Chondrocyte (in vitro differentiated cells): ENCODE measurements at regions not wholly inside any gene's neighbourhood (a gene's known extent, or its start where the extent isn't known, plus 50 kb on each side); places are given as distances from the start of the nearest gene placed in this dataset.

Experiments used
- DNase-seq: peaks from one replicate; pipeline ENCODE4 v3.0.0; 2021; ENCODE audit warnings: mixed read lengths, low spot score
- H3K27ac Mint-ChIP-seq: one replicate; pipeline ENCODE4 v1.8.0; 2021; ENCODE audit warnings: mild to moderate bottlenecking, moderate library complexity, mixed read lengths; ENCODE audit not compliant: unreplicated experiment
- H3K27me3 Mint-ChIP-seq: 2 replicates; pipeline ENCODE4 v1.8.0; 2021; ENCODE audit warnings: low read depth, mixed read lengths
- H3K36me3 Mint-ChIP-seq: 2 replicates; pipeline ENCODE4 v1.8.0; 2021; ENCODE audit warnings: low read depth, mixed read lengths
- H3K4me1 Mint-ChIP-seq: 2 replicates; pipeline ENCODE4 v1.8.0; 2021; ENCODE audit warnings: low read depth, mild to moderate bottlenecking, mixed read lengths
- H3K4me3 Mint-ChIP-seq: one replicate; pipeline ENCODE4 v1.8.0; 2021; ENCODE audit warnings: mild to moderate bottlenecking, moderate library complexity, mixed read lengths; ENCODE audit not compliant: unreplicated experiment
- H3K9me3 Mint-ChIP-seq: 2 replicates; pipeline ENCODE4 v1.8.0; 2021; ENCODE audit warnings: low read depth, mixed read lengths
- CTCF ChIP-seq: fragments of 200-600 bp; sonication (generic); IDR thresholded peaks from 2 replicates; pipeline ENCODE4 v1.5.0; 2021; ENCODE audit warnings: antibody characterized with exemption, mild to moderate bottlenecking, moderate library complexity

- Mint-ChIP-seq H3K36me3 (peaks cover 2% of the 10 kb centered on the region), H3K9me3 (peaks cover 4% of the 10 kb centered on the region), H3K27ac (no peak overlapping the region), H3K4me1 (no peaks in the 10 kb centered on the region), H3K27me3 (no peaks in the 10 kb centered on the region), H3K4me3 (no peak overlapping the region)
- no peak for DNase-seq
- no peak for TF ChIP-seq CTCF
These were observed 1106.4 kb downstream of the AMY1C start for GRCh38 chr1:104856091-104856490.

- Mint-ChIP-seq H3K9me3 (peaks cover 4% of the 10 kb centered on the region), H3K4me3 (no peak overlapping the region), H3K36me3 (peaks cover 2% of the 10 kb centered on the region), H3K27ac (no peak overlapping the region), H3K27me3 (no peaks in the 10 kb centered on the region), H3K4me1 (no peaks in the 10 kb centered on the region)
- TF ChIP-seq CTCF, result no peak
- no peak for DNase-seq
These were observed 1106.8 kb downstream of the AMY1C start for GRCh38 chr1:104856518-104856917.

GRCh38 chr1:104868794-104869193 lies 1119.1 kb downstream of the AMY1C start:
- no peaks in the 10 kb centered on the region for H3K9me3 Mint-ChIP-seq

GRCh38 chr1:104874044-104874443 lies 1124.3 kb downstream of the AMY1C start:
- Mint-ChIP-seq H3K9me3 (no peaks in the 10 kb centered on the region), H3K4me3 (no peak overlapping the region), H3K4me1 (peaks cover under 1% of the 10 kb centered on the region), H3K36me3 (peaks cover 1% of the 10 kb centered on the region), H3K27me3 (no peaks in the 10 kb centered on the region), H3K27ac (no peak overlapping the region)
- DNase-seq, result no peak
- TF ChIP-seq CTCF, result no peak

More at GRCh38 chr1:104868794-104869193, 1119.1 kb downstream of the AMY1C start:
- H3K4me3 Mint-ChIP-seq, result no peak overlapping the region
- no peaks in the 10 kb centered on the region for H3K27me3 Mint-ChIP-seq
- TF ChIP-seq CTCF, result no peak
- peak overlapping the region; percentile 14 for H3K27ac Mint-ChIP-seq
- H3K36me3 Mint-ChIP-seq, result no peaks in the 10 kb centered on the region
- H3K4me1 Mint-ChIP-seq, result peaks cover 17% of the 10 kb centered on the region
- DNase-seq, result no peak

- no peaks in the 10 kb centered on the region for H3K9me3 Mint-ChIP-seq
- H3K4me3 Mint-ChIP-seq, result no peak overlapping the region
- no peaks in the 10 kb centered on the region for H3K4me1 Mint-ChIP-seq
- peak; percentile 34 for TF ChIP-seq CTCF
- H3K27ac Mint-ChIP-seq, result no peak overlapping the region
- DNase-seq, result no peak
- H3K36me3 Mint-ChIP-seq, result peaks cover 1% of the 10 kb centered on the region
- no peaks in the 10 kb centered on the region for H3K27me3 Mint-ChIP-seq
These were observed 1128.7 kb downstream of the AMY1C start for GRCh38 chr1:104878203-104878909.
